ENCODE measurements at regions not wholly inside any gene's neighbourhood (a gene's known extent, or its start where the extent isn't known, plus 50 kb on each side); places are given as distances from the start of the nearest gene placed in this dataset.

- Mint-ChIP-seq H3K9me3 (no peaks in the 10 kb centered on the region), H3K4me3 (no peak overlapping the region), H3K27me3 (no peaks in the 10 kb centered on the region), H3K27ac (no peak overlapping the region), H3K4me1 (no peaks in the 10 kb centered on the region), H3K36me3 (ENCODE audit: low read depth) (no peaks in the 10 kb centered on the region)
- POLR2A ChIA-PET, result no interaction called here
- DNase-seq, result no peak
- CTCF ChIA-PET, result no interaction called here
Observed at GRCh38 chr18:10067670-10068659, 154.1 kb downstream of the VAPA start.

- H3K27ac Mint-ChIP-seq, result no peak overlapping the region
- CTCF ChIA-PET, result no interaction called here
Observed at GRCh38 chr18:10068766-10069567, 155.2 kb downstream of the VAPA start.

GRCh38 chr18:10070561-10071000, 156.8 kb downstream of the VAPA start:
- CTCF ChIA-PET, result no interaction called here
- Mint-ChIP-seq H3K36me3 (ENCODE audit: low read depth) (no peaks in the 10 kb centered on the region), H3K27ac (no peak overlapping the region), H3K9me3 (no peaks in the 10 kb centered on the region), H3K27me3 (no peaks in the 10 kb centered on the region), H3K4me3 (no peak overlapping the region), H3K4me1 (no peaks in the 10 kb centered on the region)
- POLR2A ChIA-PET, result no interaction called here
- no peak for DNase-seq

More at GRCh38 chr18:10068766-10069567, 155.2 kb downstream of the VAPA start:
- no peaks in the 10 kb centered on the region for H3K4me1 Mint-ChIP-seq
- H3K4me3 Mint-ChIP-seq, result no peak overlapping the region
- no peaks in the 10 kb centered on the region for H3K9me3 Mint-ChIP-seq
- POLR2A ChIA-PET, result no interaction called here
- DNase-seq, result no peak
- H3K27me3 Mint-ChIP-seq, result no peaks in the 10 kb centered on the region
- H3K36me3 Mint-ChIP-seq (ENCODE audit: low read depth), result no peaks in the 10 kb centered on the region

- no peaks in the 10 kb centered on the region for H3K36me3 Mint-ChIP-seq (ENCODE audit: low read depth)
- H3K4me3 Mint-ChIP-seq, result no peak overlapping the region
- H3K27me3 Mint-ChIP-seq, result no peaks in the 10 kb centered on the region
- H3K4me1 Mint-ChIP-seq, result no peaks in the 10 kb centered on the region
- no peaks in the 10 kb centered on the region for H3K9me3 Mint-ChIP-seq
- no peak for DNase-seq
- ChIA-PET CTCF (no interaction called here), POLR2A (no interaction called here)
- no peak overlapping the region for H3K27ac Mint-ChIP-seq
Observed at GRCh38 chr18:10072671-10073175, 158.9 kb downstream of the VAPA start.

GRCh38 chr18:10074110-10074509, 160.3 kb downstream of the VAPA start:
- no peak overlapping the region for H3K4me3 Mint-ChIP-seq
- no peaks in the 10 kb centered on the region for H3K9me3 Mint-ChIP-seq
- DNase-seq, result no peak
- no peaks in the 10 kb centered on the region for H3K4me1 Mint-ChIP-seq
- no peaks in the 10 kb centered on the region for H3K36me3 Mint-ChIP-seq (ENCODE audit: low read depth)
- CTCF ChIA-PET, result no interaction called here
- H3K27ac Mint-ChIP-seq, result no peak overlapping the region
- POLR2A ChIA-PET, result no interaction called here
- H3K27me3 Mint-ChIP-seq, result no peaks in the 10 kb centered on the region

- H3K36me3 Mint-ChIP-seq (ENCODE audit: low read depth), result no peaks in the 10 kb centered on the region
- ChIA-PET POLR2A (no interaction called here), CTCF (no interaction called here)
- H3K9me3 Mint-ChIP-seq, result no peaks in the 10 kb centered on the region
- H3K4me1 Mint-ChIP-seq, result no peaks in the 10 kb centered on the region
- H3K27ac Mint-ChIP-seq, result no peak overlapping the region
- no peak overlapping the region for H3K4me3 Mint-ChIP-seq
- no peaks in the 10 kb centered on the region for H3K27me3 Mint-ChIP-seq
- DNase-seq, result no peak
Observed at GRCh38 chr18:10074728-10075127, 160.9 kb downstream of the VAPA start.

- H3K36me3 Mint-ChIP-seq (ENCODE audit: low read depth), result no peaks in the 10 kb centered on the region
- H3K9me3 Mint-ChIP-seq, result no peaks in the 10 kb centered on the region
- H3K4me1 Mint-ChIP-seq, result no peaks in the 10 kb centered on the region
- CTCF ChIA-PET, result no interaction called here
- H3K27ac Mint-ChIP-seq, result no peak overlapping the region
- no peaks in the 10 kb centered on the region for H3K27me3 Mint-ChIP-seq
- POLR2A ChIA-PET, result no interaction called here
- DNase-seq, result no peak
- no peak overlapping the region for H3K4me3 Mint-ChIP-seq
Observed at GRCh38 chr18:10076502-10077030, 162.8 kb downstream of the VAPA start.

- no peak overlapping the region for H3K27ac Mint-ChIP-seq
- peaks cover 9% of the 10 kb centered on the region for H3K9me3 Mint-ChIP-seq
- no peak for DNase-seq
- no peaks in the 10 kb centered on the region for H3K4me1 Mint-ChIP-seq
- H3K4me3 Mint-ChIP-seq, result no peak overlapping the region
- no peaks in the 10 kb centered on the region for H3K36me3 Mint-ChIP-seq (ENCODE audit: low read depth)
- POLR2A ChIA-PET, result no interaction called here
- CTCF ChIA-PET, result no interaction called here
- H3K27me3 Mint-ChIP-seq, result no peaks in the 10 kb centered on the region
Observed at GRCh38 chr18:10077986-10078385, 164.2 kb downstream of the VAPA start.

GRCh38 chr18:10080372-10080771, 166.6 kb downstream of the VAPA start:
- no peak overlapping the region for H3K27ac Mint-ChIP-seq
- no peak for DNase-seq
- H3K4me3 Mint-ChIP-seq, result no peak overlapping the region
- CTCF ChIA-PET, result no interaction called here
- POLR2A ChIA-PET, result no interaction called here
- no peaks in the 10 kb centered on the region for H3K36me3 Mint-ChIP-seq (ENCODE audit: low read depth)
- H3K9me3 Mint-ChIP-seq, result peaks cover 13% of the 10 kb centered on the region
- no peaks in the 10 kb centered on the region for H3K27me3 Mint-ChIP-seq
- H3K4me1 Mint-ChIP-seq, result no peaks in the 10 kb centered on the region

- peaks cover 13% of the 10 kb centered on the region for H3K9me3 Mint-ChIP-seq
- H3K4me3 Mint-ChIP-seq, result no peak overlapping the region
- no peak overlapping the region for H3K27ac Mint-ChIP-seq
- no peaks in the 10 kb centered on the region for H3K4me1 Mint-ChIP-seq
- no peaks in the 10 kb centered on the region for H3K27me3 Mint-ChIP-seq
- POLR2A ChIA-PET, result no interaction called here
- H3K36me3 Mint-ChIP-seq (ENCODE audit: low read depth), result no peaks in the 10 kb centered on the region
- CTCF ChIA-PET, result no interaction called here
- no peak for DNase-seq
Observed at GRCh38 chr18:10081492-10081891, 167.7 kb downstream of the VAPA start.

- Mint-ChIP-seq H3K4me1 (no peaks in the 10 kb centered on the region), H3K27ac (no peak overlapping the region), H3K27me3 (no peaks in the 10 kb centered on the region), H3K4me3 (no peak overlapping the region), H3K9me3 (peaks cover 13% of the 10 kb centered on the region), H3K36me3 (ENCODE audit: low read depth) (no peaks in the 10 kb centered on the region)
- ChIA-PET CTCF (no interaction called here), POLR2A (no interaction called here)
- DNase-seq, result no peak
Observed at GRCh38 chr18:10085416-10085815, 171.6 kb downstream of the VAPA start.

- Mint-ChIP-seq H3K27ac (no peak overlapping the region), H3K27me3 (no peaks in the 10 kb centered on the region), H3K4me1 (no peaks in the 10 kb centered on the region), H3K36me3 (ENCODE audit: low read depth) (no peaks in the 10 kb centered on the region), H3K4me3 (no peak overlapping the region), H3K9me3 (peaks cover 13% of the 10 kb centered on the region)
- no peak for DNase-seq
- CTCF ChIA-PET, result no interaction called here
- POLR2A ChIA-PET, result no interaction called here
Observed at GRCh38 chr18:10085876-10086275, 172.1 kb downstream of the VAPA start.

- POLR2A ChIA-PET, result no interaction called here
- CTCF ChIA-PET, result no interaction called here
- Mint-ChIP-seq H3K36me3 (ENCODE audit: low read depth) (no peaks in the 10 kb centered on the region), H3K4me3 (no peak overlapping the region), H3K9me3 (peaks cover 13% of the 10 kb centered on the region), H3K27me3 (no peaks in the 10 kb centered on the region), H3K27ac (no peak overlapping the region), H3K4me1 (no peaks in the 10 kb centered on the region)
- no peak for DNase-seq
Observed at GRCh38 chr18:10086458-10087210, 172.8 kb downstream of the VAPA start.
